GM23338 (cell line): ENCODE measurements at regions not wholly inside any gene's neighbourhood (a gene's known extent, or its start where the extent isn't known, plus 50 kb on each side); places are given as distances from the start of the nearest gene placed in this dataset.

Source experiments
- ATAC-seq: fragments of 200-7000 bp; cut with Tn5 transposase; 3 replicates; pipeline ENCODE4 v1.9.1; 2020
- DNase-seq: peaks from one replicate; pipeline ENCODE4 v3.0.0-alpha.2; 2015; ENCODE audit warnings: low spot score
- H2AFZ ChIP-seq: fragments of 200-600 bp; sonication (generic); 2 replicates; pipeline ENCODE4 v1.8.0; 2016; ENCODE audit warnings: antibody characterized with exemption, mild to moderate bottlenecking, moderate library complexity
- H3F3A ChIP-seq: fragments of 200-600 bp; sonication (generic); replicated peaks from 2 replicates; pipeline ENCODE4 v1.8.0; 2017; ENCODE audit warnings: antibody characterized with exemption, mixed run types, low read depth
- H3K27ac ChIP-seq: fragments of 200-600 bp; sonication (generic); 2 replicates; pipeline ENCODE4 v1.6.1; 2016; ENCODE audit warnings: low read depth
- H3K27me3 ChIP-seq: fragments of 200-600 bp; sonication (generic); 2 replicates; pipeline ENCODE4 v1.8.0; 2016; ENCODE audit warnings: mild to moderate bottlenecking, mixed run types, moderate library complexity; ENCODE audit not compliant: insufficient read depth
- H3K36me3 ChIP-seq: fragments of 200-600 bp; sonication (generic); 2 replicates; pipeline ENCODE4 v1.8.0; 2016; ENCODE audit warnings: mild to moderate bottlenecking; ENCODE audit not compliant: insufficient read depth
- H3K4me1 ChIP-seq: fragments of 200-600 bp; sonication (generic); 2 replicates; pipeline ENCODE4 v1.8.0; 2016; ENCODE audit warnings: mild to moderate bottlenecking, moderate library complexity; ENCODE audit not compliant: insufficient read depth
- H3K4me2 ChIP-seq: fragments of 200-600 bp; sonication (generic); 2 replicates; pipeline ENCODE4 v1.7.1; 2017; ENCODE audit warnings: mixed run types
- H3K4me3 ChIP-seq: fragments of 200-600 bp; sonication (generic); 2 replicates; pipeline ENCODE4 v1.6.1; 2016; ENCODE audit warnings: mixed run types
- H3K79me2 ChIP-seq: fragments of 200-600 bp; sonication (generic); replicated peaks from 2 replicates; pipeline ENCODE4 v1.8.0; 2017; ENCODE audit warnings: mild to moderate bottlenecking; ENCODE audit not compliant: insufficient read depth
- H3K9me2 ChIP-seq: fragments of 200-600 bp; sonication (generic); 2 replicates; pipeline ENCODE4 v1.8.0; 2017; ENCODE audit not compliant: insufficient read depth
- H4K20me1 ChIP-seq: fragments of 200-600 bp; sonication (generic); replicated peaks from 2 replicates; pipeline ENCODE4 v1.8.0; 2017; ENCODE audit warnings: mild to moderate bottlenecking; ENCODE audit not compliant: insufficient read depth
- H3K27ac Mint-ChIP-seq: 2 replicates; pipeline ENCODE4 v1.8.0; 2020; ENCODE audit warnings: inconsistent platforms, mild to moderate bottlenecking, moderate library complexity, mixed read lengths
- H3K27me3 Mint-ChIP-seq: 3 replicates; pipeline ENCODE4 v1.8.0; 2022; ENCODE audit warnings: low read depth, mild to moderate bottlenecking, moderate library complexity, mixed read lengths, inconsistent platforms; ENCODE audit not compliant: insufficient read depth, poor library complexity
- H3K36me3 Mint-ChIP-seq: 3 replicates; pipeline ENCODE4 v1.8.0; 2021; ENCODE audit warnings: low read depth, mild to moderate bottlenecking, inconsistent platforms, moderate library complexity, mixed read lengths
- H3K4me1 Mint-ChIP-seq: 3 replicates; pipeline ENCODE4 v1.8.0; 2020; ENCODE audit warnings: mild to moderate bottlenecking, inconsistent platforms, mixed read lengths
- H3K4me3 Mint-ChIP-seq: 3 replicates; pipeline ENCODE4 v1.8.0; 2021; ENCODE audit warnings: moderate library complexity, mild to moderate bottlenecking, inconsistent platforms, mixed read lengths
- H3K9me3 Mint-ChIP-seq: 3 replicates; pipeline ENCODE4 v1.8.0; 2020; ENCODE audit warnings: moderate library complexity, mild to moderate bottlenecking, inconsistent platforms, mixed read lengths
- CREB1 ChIP-seq: fragments of 250-450 bp; sonication (Bioruptor Pico); IDR thresholded peaks from 2 replicates; pipeline ENCODE4 v1.5.0; 2020; ENCODE audit warnings: low read depth, mild to moderate bottlenecking, moderate library complexity
- CTCF ChIP-seq, 2 experiments: fragments of 200-600 bp in 1 of 2; sonication (generic) in 1 of 2; conservative IDR thresholded peaks; 2 replicates each; pipeline versions ENCODE4 v1.5.1 to v1.6.1; 2016 to 2017; ENCODE audit warnings: antibody characterized with exemption in 2 of 2, low read depth in 2 of 2, mild to moderate bottlenecking in 2 of 2, moderate library complexity in 1 of 2
- ETS1 ChIP-seq: IDR thresholded peaks from 2 replicates; pipeline ENCODE4 v1.6.1; 2016; ENCODE audit warnings: antibody characterized with exemption
- EZH2 ChIP-seq: fragments of 200-600 bp; sonication (generic); IDR thresholded peaks from one replicate; pipeline ENCODE4 v1.8.0; 2017; ENCODE audit warnings: antibody characterized with exemption, mild to moderate bottlenecking, low read depth; ENCODE audit not compliant: unreplicated experiment
- EZH2phosphoT487 ChIP-seq: fragments of 200-600 bp; sonication (generic); IDR thresholded peaks from one replicate; pipeline ENCODE4 v1.8.1; 2018; ENCODE audit warnings: antibody characterized with exemption; ENCODE audit not compliant: unreplicated experiment
- JUNB ChIP-seq: IDR thresholded peaks from one replicate; pipeline ENCODE4 v1.6.1; 2016; ENCODE audit warnings: antibody characterized with exemption; ENCODE audit not compliant: unreplicated experiment
- POLR2AphosphoS5 ChIP-seq: IDR thresholded peaks from 2 replicates; pipeline ENCODE4 v1.6.1; 2016; ENCODE audit warnings: antibody characterized with exemption, low read depth
- REST ChIP-seq: IDR thresholded peaks from one replicate; pipeline ENCODE4 v1.6.1; 2018; ENCODE audit warnings: antibody characterized with exemption; ENCODE audit not compliant: unreplicated experiment
- STAT1 ChIP-seq: IDR thresholded peaks from one replicate; pipeline ENCODE4 v1.6.1; 2016; ENCODE audit warnings: antibody characterized with exemption; ENCODE audit not compliant: unreplicated experiment
- ZNF114 ChIP-seq: fragments of 250-450 bp; sonication (Bioruptor Pico); IDR thresholded peaks from 2 replicates; pipeline ENCODE4 v1.5.0; 2020; ENCODE audit warnings: mild to moderate bottlenecking, moderate library complexity
- ZNF462 ChIP-seq: fragments of 250-450 bp; sonication (Bioruptor Pico); IDR thresholded peaks from 2 replicates; pipeline ENCODE4 v1.5.0; 2020; ENCODE audit warnings: mild to moderate bottlenecking, moderate library complexity

GRCh38 chr3:76231258-76231657 is 445.9 kb upstream of the ZNF717 start (continued):
- no peak for TF ChIP-seq STAT1
- no peak for TF ChIP-seq POLR2AphosphoS5
- TF ChIP-seq ZNF114, result no peak

- Histone ChIP-seq H3K27ac (peak overlapping the region; percentile 45; the same call in 1 of the 2 replicates), H3K36me3 (no peaks in the 10 kb centered on the region), H3F3A (no peaks in the 10 kb centered on the region), H4K20me1 (no peaks in the 10 kb centered on the region), H3K79me2 (no peaks in the 10 kb centered on the region), H3K27me3 (no peaks in the 10 kb centered on the region), H3K9me2 (no peaks in the 10 kb centered on the region), H3K4me1 (peaks cover 4% of the 10 kb centered on the region), H3K4me2 (no peak overlapping the region), H2AFZ (peak overlapping the region; percentile 4; the same call in 1 of the 2 replicates), H3K4me3 (no peak overlapping the region)
- Mint-ChIP-seq H3K4me3 (no peak overlapping the region), H3K9me3 (peaks cover 3% of the 10 kb centered on the region; the same call in 1 of the 3 replicates), H3K36me3 (peaks cover 6% of the 10 kb centered on the region; the same call in 2 of the 3 replicates), H3K27me3 (no peaks in the 10 kb centered on the region), H3K4me1 (peaks cover 8% of the 10 kb centered on the region), H3K27ac (peak overlapping the region; percentile 43; the same call in 1 of the 2 replicates)
- DNase-seq (peak; percentile 45), ATAC-seq (peak; percentile 77)
- TF ChIP-seq ZNF462 (CRISPR knock-in tag), result no peak
- no peak for TF ChIP-seq STAT1
- no peak for TF ChIP-seq CTCF (conservative IDR thresholded peaks at IDR 0.05; ENCODE audit: low read depth in 2 of 2)
- no peak for TF ChIP-seq EZH2phosphoT487
- no peak for TF ChIP-seq ETS1
- no peak for TF ChIP-seq JUNB
- TF ChIP-seq REST, result no peak
- TF ChIP-seq CREB1 (CRISPR knock-in tag), result no peak
- no peak for TF ChIP-seq EZH2
- TF ChIP-seq POLR2AphosphoS5, result no peak
- TF ChIP-seq ZNF114, result no peak
These were observed 457.8 kb upstream of the ZNF717 start for GRCh38 chr3:76242886-76243753.
